HG02973 (cell line): ENCODE measurements at regions not wholly inside any gene's neighbourhood (a gene's known extent, or its start where the extent isn't known, plus 50 kb on each side); places are given as distances from the start of the nearest gene placed in this dataset.
"Not testable (repeated sequence)": the region's sequence is repeated elsewhere in the genome, so short reads cannot be mapped to it uniquely, and the experiment has no call there.

Experiments used
- ATAC-seq: cut with Tn5 transposase; IDR thresholded peaks from one replicate; pipeline ENCODE4 v1.9.1; 2021; ENCODE audit warnings: moderate library complexity; ENCODE audit not compliant: unreplicated experiment

GRCh38 chr12:14207905-14208551 lies 157.5 kb upstream of the ATF7IP start:
- ATAC-seq = no peak

DNA sequence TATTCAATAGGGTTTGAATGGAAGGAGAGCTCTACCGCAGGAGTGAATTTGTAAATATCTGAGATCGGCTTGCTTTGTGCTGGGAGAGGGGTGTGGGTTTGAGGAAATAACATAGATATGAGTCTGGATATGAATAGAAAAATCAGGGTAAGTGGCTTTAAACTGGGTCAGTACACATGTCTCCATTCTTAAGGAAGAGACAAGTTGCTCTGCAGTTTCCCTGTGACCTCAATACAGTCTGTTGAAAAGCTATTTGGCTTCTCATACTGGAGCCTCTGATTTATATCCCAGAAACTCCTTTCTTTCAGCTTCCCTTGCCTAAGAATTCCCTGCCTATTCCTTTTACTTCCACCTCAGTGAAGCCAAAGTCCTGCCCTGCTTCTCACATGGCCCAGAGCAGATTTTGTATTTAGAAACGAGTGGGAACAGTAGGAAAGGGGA lies 153.5 kb upstream of the ATF7IP start:
- no peak for ATAC-seq

- ATAC-seq = no peak
Measured at GRCh38 chr12:14213542-14213941, 151.9 kb upstream of the ATF7IP start.

GRCh38 chr12:14214495-14214894 lies 151.0 kb upstream of the ATF7IP start:
- no peak for ATAC-seq

- ATAC-seq = not testable (repeated sequence)
Measured at GRCh38 chr12:14215949-14216348, 149.5 kb upstream of the ATF7IP start.

DNA sequence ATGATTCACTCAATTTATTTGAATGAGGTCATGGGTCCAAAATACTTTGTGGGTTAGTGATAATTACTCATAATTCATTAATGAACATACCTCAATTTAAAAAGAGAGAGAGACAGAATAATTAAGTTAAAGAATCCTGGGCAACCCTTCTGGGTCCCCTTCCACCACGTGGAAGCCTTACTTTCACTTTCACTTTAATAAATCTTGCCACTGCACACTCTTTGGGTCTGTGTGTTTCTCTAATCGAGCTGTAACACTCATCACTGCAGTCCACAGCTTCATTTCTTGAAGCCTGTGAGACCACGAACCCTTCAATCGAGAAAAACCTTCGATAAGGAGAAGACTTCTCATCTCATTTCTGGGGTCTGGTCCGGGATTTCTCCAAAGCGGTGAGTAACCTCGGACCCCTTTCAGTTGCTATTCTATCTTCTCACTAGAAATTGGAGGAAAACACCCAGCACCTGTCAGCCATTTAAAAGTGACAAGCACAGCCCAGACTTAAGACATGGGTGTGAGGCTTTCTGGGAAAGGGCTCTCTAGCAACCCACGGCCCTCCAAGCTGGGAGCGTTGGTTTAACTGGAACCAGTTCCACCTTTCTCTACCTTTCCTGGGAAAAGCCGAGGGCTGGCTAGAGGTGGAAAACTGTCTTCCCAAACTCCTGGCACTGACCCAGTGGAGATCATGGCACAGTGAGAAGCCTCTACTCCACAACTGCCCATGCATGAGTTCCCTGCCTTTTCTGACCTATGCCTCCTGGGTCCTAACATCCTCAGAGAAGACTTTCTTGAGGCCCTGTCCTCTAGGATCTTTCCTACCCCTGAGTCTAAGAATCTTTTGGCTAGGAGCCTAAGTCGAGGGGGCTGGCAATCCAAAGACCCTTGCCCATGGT lies 148.8 kb upstream of the ATF7IP start:
- ATAC-seq = no peak

- no peak for ATAC-seq
Measured at GRCh38 chr12:14219156-14219555, 146.3 kb upstream of the ATF7IP start.

DNA sequence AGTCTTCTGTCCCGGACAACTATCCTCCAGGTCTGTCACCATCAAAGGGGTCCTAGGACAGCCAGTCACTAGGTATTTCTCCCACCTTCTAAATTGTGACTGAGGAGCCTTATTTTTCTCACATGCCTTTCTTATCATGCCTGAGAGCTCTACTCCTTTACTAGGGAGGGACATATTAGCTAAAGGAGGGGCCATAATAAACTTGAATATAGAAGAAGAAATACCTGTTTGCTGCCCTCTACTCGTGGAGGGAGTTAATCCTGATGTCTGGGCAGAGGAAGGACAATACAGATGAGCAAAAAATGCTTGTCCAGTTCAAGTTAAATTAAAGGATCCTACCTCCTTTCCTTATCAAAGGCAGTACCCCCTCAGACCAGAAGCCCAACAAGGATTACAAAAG lies 145.8 kb upstream of the ATF7IP start:
- ATAC-seq = not testable (repeated sequence)

- ATAC-seq = no peak
Measured at GRCh38 chr12:14225064-14225463, 140.4 kb upstream of the ATF7IP start.

DNA sequence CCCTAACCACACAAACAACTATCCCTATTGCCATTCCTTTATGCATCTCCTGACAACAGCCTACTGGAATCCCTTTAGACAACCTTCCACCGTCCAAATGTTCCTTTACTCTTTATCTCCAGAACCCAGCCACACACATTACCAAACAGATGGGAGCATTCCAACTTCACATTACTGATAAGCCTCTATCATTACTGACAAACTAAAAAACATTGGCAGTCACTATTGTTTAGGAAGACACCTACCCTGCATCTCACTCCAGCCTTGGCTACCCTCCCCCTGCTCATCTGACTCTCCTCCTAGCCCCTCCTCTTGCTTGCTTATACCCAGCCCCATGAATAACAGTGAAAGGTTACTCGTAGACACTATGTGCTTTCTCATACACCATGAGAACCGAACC lies 130.3 kb upstream of the ATF7IP start:
- not testable (repeated sequence) for ATAC-seq

- ATAC-seq = not testable (repeated sequence)
Measured at GRCh38 chr12:14236641-14237040, 128.8 kb upstream of the ATF7IP start.

GRCh38 chr12:14238221-14238792 lies 127.2 kb upstream of the ATF7IP start:
- ATAC-seq = no peak

- ATAC-seq = peak; percentile 76
Measured at GRCh38 chr12:14239350-14239934, 126.0 kb upstream of the ATF7IP start.

GRCh38 chr12:14239935-14240872 lies 125.3 kb upstream of the ATF7IP start:
- ATAC-seq = peak; percentile 39

DNA sequence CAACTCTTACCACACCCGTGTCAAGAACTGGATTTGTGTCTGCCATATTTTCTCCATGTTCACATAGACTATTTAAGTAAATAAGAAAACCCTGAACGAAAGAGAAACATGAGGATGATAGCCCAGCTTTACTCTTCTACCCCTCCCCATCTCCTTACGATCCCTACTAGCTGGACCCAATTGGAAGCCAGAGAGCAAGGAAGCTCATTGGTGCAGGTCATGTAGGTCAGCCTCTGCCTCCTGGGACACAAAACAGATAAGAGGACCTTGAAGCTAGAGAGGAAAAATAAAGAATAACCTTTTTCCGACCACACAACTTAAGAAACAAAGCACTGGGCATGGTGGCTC lies 124.6 kb upstream of the ATF7IP start:
- ATAC-seq = no peak

DNA sequence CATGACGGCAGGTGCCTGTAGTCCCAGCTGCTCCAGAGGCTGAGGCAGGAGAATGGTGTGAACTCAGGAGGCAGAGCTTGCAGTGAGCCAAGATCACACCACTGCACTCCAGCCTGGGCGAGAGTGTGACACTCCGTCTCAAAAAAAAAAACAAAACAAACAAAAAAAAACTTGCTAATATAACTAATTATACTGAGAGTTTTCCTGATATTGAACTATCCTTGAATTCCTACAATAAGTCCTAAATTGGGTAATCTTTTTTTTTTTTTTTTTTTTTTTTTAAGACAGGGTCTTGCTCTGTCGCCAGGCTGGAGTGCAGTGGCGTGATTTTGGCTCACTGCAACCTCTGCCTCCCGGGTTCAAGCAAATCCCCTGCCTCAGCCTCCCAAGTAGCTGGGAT lies 122.7 kb upstream of the ATF7IP start:
- not testable (repeated sequence) for ATAC-seq

DNA sequence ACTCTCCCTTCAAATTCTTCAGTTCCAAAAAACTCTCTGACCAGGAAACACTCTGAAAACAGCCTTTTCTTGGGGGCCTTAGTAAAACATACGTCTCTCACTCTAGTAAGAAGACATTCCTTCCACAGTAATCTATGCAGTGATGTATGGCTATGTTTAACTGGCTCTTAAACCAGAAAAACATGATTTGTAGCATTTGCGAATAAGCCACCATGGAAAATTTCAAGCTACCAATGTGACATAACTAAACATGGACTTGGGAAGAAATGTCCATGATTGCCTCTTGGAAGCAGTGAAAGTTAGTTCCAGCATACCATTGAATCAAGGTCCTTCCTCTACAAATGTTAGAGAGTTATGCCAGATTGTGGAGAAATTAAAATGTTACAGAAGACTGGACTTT lies 121.5 kb upstream of the ATF7IP start:
- no peak for ATAC-seq

GRCh38 chr12:14244876-14245669 lies 120.4 kb upstream of the ATF7IP start:
- no peak for ATAC-seq

DNA sequence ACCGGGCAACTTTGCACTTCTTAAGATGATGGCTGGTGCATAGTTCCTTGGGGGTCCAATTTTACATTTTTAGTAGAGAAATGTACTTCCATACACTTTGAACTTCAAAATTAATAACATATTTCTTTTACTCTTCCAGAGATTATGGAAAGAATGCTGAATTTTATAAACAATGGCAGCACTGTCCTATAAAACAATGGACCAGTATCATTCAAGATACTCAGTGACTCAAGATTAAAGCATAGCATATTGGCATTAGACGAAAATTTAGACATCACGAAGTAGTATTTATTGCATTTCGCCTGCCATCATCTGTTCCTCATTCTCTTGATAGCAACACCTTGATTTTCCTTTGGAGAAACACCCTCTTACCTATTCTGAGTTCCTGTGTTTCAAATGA lies 118.3 kb upstream of the ATF7IP start:
- no peak for ATAC-seq

DNA sequence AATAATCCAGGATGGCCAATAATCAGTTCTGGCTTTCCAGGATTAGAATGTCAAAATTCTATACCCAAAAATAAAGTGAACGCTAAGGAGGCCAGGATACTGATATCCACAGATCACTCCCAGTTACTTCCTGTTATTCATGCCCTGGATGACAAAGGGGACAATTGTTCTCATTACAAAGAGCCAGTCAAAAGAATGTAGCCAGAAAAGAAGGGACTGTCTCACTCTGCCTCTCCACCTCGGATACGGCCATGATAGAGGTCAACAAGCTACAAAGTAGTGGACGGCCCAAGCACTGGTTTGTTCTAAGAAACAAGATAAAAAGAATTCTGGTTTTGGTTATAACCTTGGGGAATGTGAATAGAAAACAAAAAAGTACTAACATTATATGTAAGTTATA lies 116.1 kb upstream of the ATF7IP start:
- no peak for ATAC-seq
